ENCODE measurements at regions not wholly inside any gene's neighbourhood (a gene's known extent, or its start where the extent isn't known, plus 50 kb on each side); places are given as distances from the start of the nearest gene placed in this dataset.

DNA sequence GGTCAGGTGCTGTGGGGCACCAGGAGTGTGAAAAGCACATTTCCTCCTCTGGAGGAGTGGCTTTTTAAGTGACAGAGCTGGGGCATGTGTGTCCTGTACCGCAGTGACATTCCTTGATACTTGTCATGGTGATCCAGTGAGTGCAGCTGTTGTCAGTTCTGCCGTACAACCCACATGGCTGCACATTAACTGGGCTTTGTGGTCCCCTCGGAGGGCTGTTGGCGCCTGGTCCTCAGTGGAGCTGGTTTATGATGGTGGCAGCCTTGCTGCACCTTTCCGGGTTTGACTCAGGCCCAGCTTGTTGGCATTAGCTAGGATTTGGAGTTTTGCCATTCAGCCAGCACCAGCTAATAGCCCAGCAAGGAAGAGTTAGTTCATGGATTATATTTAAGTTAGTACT is 77.0 kb downstream of the SLC25A47 start:
- no peak for TF ChIP-seq POLR2A (IDR thresholded peaks at IDR 0.05)
- TF ChIP-seq, protein P1, sequence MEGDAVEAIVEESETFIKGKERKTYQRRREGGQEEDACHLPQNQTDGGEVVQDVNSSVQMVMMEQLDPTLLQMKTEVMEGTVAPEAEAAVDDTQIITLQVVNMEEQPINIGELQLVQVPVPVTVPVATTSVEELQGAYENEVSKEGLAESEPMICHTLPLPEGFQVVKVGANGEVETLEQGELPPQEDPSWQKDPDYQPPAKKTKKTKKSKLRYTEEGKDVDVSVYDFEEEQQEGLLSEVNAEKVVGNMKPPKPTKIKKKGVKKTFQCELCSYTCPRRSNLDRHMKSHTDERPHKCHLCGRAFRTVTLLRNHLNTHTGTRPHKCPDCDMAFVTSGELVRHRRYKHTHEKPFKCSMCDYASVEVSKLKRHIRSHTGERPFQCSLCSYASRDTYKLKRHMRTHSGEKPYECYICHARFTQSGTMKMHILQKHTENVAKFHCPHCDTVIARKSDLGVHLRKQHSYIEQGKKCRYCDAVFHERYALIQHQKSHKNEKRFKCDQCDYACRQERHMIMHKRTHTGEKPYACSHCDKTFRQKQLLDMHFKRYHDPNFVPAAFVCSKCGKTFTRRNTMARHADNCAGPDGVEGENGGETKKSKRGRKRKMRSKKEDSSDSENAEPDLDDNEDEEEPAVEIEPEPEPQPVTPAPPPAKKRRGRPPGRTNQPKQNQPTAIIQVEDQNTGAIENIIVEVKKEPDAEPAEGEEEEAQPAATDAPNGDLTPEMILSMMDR (IDR thresholded peaks at IDR 0.05), result no peak
- TF ChIP-seq EP300 (IDR thresholded peaks at IDR 0.05), result no peak

Data from tibial nerve (tissue), 4 donors.